ENCODE measurements at regions not wholly inside any gene's neighbourhood (a gene's known extent, or its start where the extent isn't known, plus 50 kb on each side); places are given as distances from the start of the nearest gene placed in this dataset.
"Not testable (repeated sequence)": the region's sequence is repeated elsewhere in the genome, so short reads cannot be mapped to it uniquely, and the experiment has no call there.

DNA sequence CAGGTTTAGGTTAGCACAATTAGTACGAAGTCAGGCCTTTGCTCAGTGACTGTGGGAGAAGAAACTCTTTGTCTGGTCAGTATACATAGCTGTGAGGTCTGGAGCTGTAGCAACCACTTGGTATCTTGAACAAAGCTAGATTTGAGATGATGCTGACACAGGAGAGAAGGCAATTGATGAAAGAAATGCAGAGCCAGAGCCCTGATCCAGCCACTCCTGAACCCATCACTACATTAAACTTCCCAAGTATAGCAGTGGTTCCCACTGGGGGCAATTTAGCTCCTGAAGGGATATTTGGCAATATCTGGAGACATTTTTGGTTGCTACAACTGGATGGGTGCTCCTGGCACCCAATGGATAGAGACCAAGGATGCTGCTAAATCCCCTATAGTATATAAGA is 143.9 kb upstream of the SPRED2 start:
- no peak overlapping the region for H3K27ac ChIP-seq (ENCODE audit: low read length)
- H3K36me3 ChIP-seq (ENCODE audit: insufficient read depth, low read length): no peaks in the 10 kb centered on the region

DNA sequence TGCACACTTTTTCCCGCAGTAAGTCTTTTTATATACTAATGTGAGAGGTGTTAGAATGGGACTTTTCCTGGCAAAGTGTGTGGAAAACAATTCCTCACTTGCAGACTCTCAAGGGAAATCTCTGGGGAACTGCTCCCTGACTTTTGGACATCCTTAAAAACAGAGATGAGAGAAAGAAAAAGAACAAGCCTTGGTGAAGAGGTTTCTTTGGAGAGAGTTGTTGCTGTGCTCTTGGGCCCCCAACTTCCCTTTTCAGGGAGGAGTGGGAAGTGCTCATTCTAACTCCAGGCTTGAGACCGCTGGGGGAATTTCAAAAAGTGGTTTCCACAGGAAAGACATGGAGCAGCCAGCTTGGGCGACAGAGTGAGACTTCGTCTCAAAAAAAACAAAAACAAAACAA is 142.6 kb upstream of the SPRED2 start:
- H4K20me1 ChIP-seq (ENCODE audit: insufficient read depth, low read length): no peaks in the 10 kb centered on the region
- no peak for ATAC-seq (ENCODE audit: insufficient read depth, low read depth)
- H2AFZ ChIP-seq (ENCODE audit: low read depth, low read length): no peak overlapping the region
- no peak for DNase-seq
- TF ChIP-seq, protein P1, sequence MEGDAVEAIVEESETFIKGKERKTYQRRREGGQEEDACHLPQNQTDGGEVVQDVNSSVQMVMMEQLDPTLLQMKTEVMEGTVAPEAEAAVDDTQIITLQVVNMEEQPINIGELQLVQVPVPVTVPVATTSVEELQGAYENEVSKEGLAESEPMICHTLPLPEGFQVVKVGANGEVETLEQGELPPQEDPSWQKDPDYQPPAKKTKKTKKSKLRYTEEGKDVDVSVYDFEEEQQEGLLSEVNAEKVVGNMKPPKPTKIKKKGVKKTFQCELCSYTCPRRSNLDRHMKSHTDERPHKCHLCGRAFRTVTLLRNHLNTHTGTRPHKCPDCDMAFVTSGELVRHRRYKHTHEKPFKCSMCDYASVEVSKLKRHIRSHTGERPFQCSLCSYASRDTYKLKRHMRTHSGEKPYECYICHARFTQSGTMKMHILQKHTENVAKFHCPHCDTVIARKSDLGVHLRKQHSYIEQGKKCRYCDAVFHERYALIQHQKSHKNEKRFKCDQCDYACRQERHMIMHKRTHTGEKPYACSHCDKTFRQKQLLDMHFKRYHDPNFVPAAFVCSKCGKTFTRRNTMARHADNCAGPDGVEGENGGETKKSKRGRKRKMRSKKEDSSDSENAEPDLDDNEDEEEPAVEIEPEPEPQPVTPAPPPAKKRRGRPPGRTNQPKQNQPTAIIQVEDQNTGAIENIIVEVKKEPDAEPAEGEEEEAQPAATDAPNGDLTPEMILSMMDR (IDR thresholded peaks at IDR 0.05; ENCODE audit: borderline replicate concordance, extremely low read depth, low read length, poor library complexity, severe bottlenecking): no peak
- no peak for TF ChIP-seq EZH2 (IDR thresholded peaks at IDR 0.05; ENCODE audit: borderline replicate concordance, low read depth, low read length, severe bottlenecking)
- H3K27me3 ChIP-seq (ENCODE audit: insufficient read depth, low read length, poor library complexity): no peaks in the 10 kb centered on the region
- H3K36me3 ChIP-seq (ENCODE audit: insufficient read depth, low read length): no peaks in the 10 kb centered on the region
- no peaks in the 10 kb centered on the region for H3K9me3 ChIP-seq (ENCODE audit: insufficient read depth, low read length, severe bottlenecking)
- no peaks in the 10 kb centered on the region for H3K79me2 ChIP-seq (ENCODE audit: insufficient read depth, low read length)
- no peak overlapping the region for H3K9ac ChIP-seq (ENCODE audit: low read depth, low read length)
- H3K4me1 ChIP-seq (ENCODE audit: insufficient read depth, low read length): no peaks in the 10 kb centered on the region
- H3K4me2 ChIP-seq (ENCODE audit: insufficient read depth, low read length): no peak overlapping the region
- H3K27ac ChIP-seq (ENCODE audit: low read length): no peak overlapping the region
- no peak overlapping the region for H3K4me3 ChIP-seq (ENCODE audit: low read depth in 1 of 2, low read length in 2 of 2)

More for the DNA sequence above, 143.9 kb upstream of the SPRED2 start:
- Histone ChIP-seq H3K4me1 (ENCODE audit: insufficient read depth, low read length) (no peaks in the 10 kb centered on the region), H2AFZ (ENCODE audit: low read depth, low read length) (no peak overlapping the region), H3K4me2 (ENCODE audit: insufficient read depth, low read length) (no peak overlapping the region), H4K20me1 (ENCODE audit: insufficient read depth, low read length) (no peaks in the 10 kb centered on the region), H3K27me3 (ENCODE audit: insufficient read depth, low read length, poor library complexity) (no peaks in the 10 kb centered on the region), H3K9me3 (ENCODE audit: insufficient read depth, low read length, severe bottlenecking) (no peaks in the 10 kb centered on the region), H3K79me2 (ENCODE audit: insufficient read depth, low read length) (no peaks in the 10 kb centered on the region), H3K9ac (ENCODE audit: low read depth, low read length) (no peak overlapping the region), H3K4me3 (ENCODE audit: low read depth in 1 of 2, low read length in 2 of 2) (no peak overlapping the region)
- DNase-seq (no peak), ATAC-seq (ENCODE audit: insufficient read depth, low read depth) (no peak)
- no peak for TF ChIP-seq EZH2 (IDR thresholded peaks at IDR 0.05; ENCODE audit: borderline replicate concordance, low read depth, low read length, severe bottlenecking)
- TF ChIP-seq, protein P1 (IDR thresholded peaks at IDR 0.05; ENCODE audit: borderline replicate concordance, extremely low read depth, low read length, poor library complexity, severe bottlenecking): no peak

DNA sequence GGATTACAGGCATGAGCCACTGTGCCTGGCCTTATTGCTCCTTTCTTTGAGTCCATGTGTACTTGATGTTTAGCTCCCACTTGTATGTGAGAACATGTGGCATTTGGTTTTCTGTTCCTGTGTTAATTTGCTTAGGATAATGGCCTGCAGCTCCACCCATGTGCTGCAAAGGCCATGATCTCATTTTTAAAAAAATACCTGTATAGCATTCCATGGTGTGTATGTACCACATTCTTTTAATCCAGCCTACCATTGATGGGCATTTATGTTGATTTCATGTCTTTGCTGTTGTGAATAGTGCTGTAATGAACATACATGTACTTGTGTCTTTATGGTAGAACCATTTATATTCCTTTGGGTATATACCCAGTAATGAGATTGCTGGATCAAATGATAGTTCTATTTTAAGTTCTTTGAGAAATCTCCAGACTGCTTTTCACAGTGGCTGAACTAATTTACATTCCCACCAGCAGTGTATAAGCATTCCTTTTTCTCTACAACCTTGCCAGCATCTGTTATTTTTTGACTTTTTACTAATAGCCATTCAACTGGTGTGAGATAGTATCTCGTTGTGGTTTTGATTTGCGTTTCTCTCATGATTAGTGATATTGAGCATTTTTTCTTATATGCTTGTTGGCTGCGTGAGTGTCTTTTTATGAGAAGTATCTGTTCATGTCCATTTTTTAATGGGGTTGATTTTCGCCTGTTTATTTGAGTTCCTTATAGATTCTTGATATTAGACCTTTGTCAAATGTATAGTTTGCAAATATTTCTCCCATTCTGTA is 136.4 kb upstream of the SPRED2 start:
- not testable (repeated sequence) for H3K27ac ChIP-seq (ENCODE audit: low read length); H2AFZ ChIP-seq (ENCODE audit: low read depth, low read length); H3K9ac ChIP-seq (ENCODE audit: low read depth, low read length); H3K4me2 ChIP-seq (ENCODE audit: insufficient read depth, low read length); H3K79me2 ChIP-seq (ENCODE audit: insufficient read depth, low read length); ATAC-seq (ENCODE audit: insufficient read depth, low read depth); H4K20me1 ChIP-seq (ENCODE audit: insufficient read depth, low read length); H3K4me1 ChIP-seq (ENCODE audit: insufficient read depth, low read length); H3K36me3 ChIP-seq (ENCODE audit: insufficient read depth, low read length); DNase-seq; H3K4me3 ChIP-seq (ENCODE audit: low read depth in 1 of 2, low read length in 2 of 2); H3K9me3 ChIP-seq (ENCODE audit: insufficient read depth, low read length, severe bottlenecking)
- peaks cover 23% of the 10 kb centered on the region for H3K27me3 ChIP-seq (ENCODE audit: insufficient read depth, low read length, poor library complexity)

DNA sequence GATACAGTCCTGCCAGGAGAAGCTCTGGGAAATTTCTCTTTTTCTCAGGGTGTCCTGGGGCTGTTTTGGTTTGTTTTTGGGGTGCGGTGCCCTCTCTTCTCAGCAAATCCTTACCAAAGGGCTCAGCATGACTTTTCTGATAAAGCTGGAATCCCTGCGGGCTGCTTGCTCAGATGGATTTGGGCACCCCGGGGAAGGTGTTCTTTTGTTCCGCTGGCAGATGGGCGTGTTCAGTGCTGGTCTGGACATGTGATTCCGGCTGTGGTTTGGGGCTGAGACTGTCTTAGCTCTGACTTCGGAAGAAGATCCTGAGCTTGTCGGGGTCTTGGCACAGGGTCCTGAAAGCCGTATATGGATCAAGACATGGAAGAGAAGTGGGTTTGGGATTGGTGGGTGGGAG is 134.2 kb upstream of the SPRED2 start:
- Histone ChIP-seq H3K4me2 (ENCODE audit: insufficient read depth, low read length) (peak overlapping the region; percentile 8), H3K36me3 (ENCODE audit: insufficient read depth, low read length) (no peaks in the 10 kb centered on the region), H2AFZ (ENCODE audit: low read depth, low read length) (no peak overlapping the region), H3K9me3 (ENCODE audit: insufficient read depth, low read length, severe bottlenecking) (no peaks in the 10 kb centered on the region), H3K27ac (ENCODE audit: low read length) (no peak overlapping the region), H3K9ac (ENCODE audit: low read depth, low read length) (no peak overlapping the region), H3K27me3 (ENCODE audit: insufficient read depth, low read length, poor library complexity) (peaks cover 23% of the 10 kb centered on the region), H3K4me1 (ENCODE audit: insufficient read depth, low read length) (peaks cover 7% of the 10 kb centered on the region; the same call in 1 of the 2 replicates), H3K4me3 (ENCODE audit: low read depth in 1 of 2, low read length in 2 of 2) (no peak overlapping the region), H3K79me2 (ENCODE audit: insufficient read depth, low read length) (no peaks in the 10 kb centered on the region), H4K20me1 (ENCODE audit: insufficient read depth, low read length) (no peaks in the 10 kb centered on the region)
- no peak for TF ChIP-seq EZH2 (IDR thresholded peaks at IDR 0.05; ENCODE audit: borderline replicate concordance, low read depth, low read length, severe bottlenecking)
- TF ChIP-seq, protein P1 (IDR thresholded peaks at IDR 0.05; ENCODE audit: borderline replicate concordance, extremely low read depth, low read length, poor library complexity, severe bottlenecking): no peak
- ATAC-seq (ENCODE audit: insufficient read depth, low read depth): peak; percentile 89
- DNase-seq: peak; percentile 42
